ENCODE measurements at regions not wholly inside any gene's neighbourhood (a gene's known extent, or its start where the extent isn't known, plus 50 kb on each side); places are given as distances from the start of the nearest gene placed in this dataset.

GRCh38 chr3:150158943-150159625, 188.4 kb upstream of the PFN2 start:
- no TSS peak for BruUV-seq (replicated peaks)
- Histone ChIP-seq H2AFZ (ENCODE audit: low read depth, low read length) (no peak overlapping the region), H3K4me1 (replicated peaks in 1 of 2; ENCODE audit: control insufficient read depth in 2 of 2, insufficient read depth in 2 of 2, low read length in 2 of 2) (no peaks in the 10 kb centered on the region), H3K27me3 (ENCODE audit: control insufficient read depth in 2 of 2, insufficient read depth in 2 of 2, low read length in 2 of 2) (no peaks in the 10 kb centered on the region), H3K4me3 (no peak overlapping the region), H3K27ac (ENCODE audit: extremely low read depth, low read depth, low read length) (no peak overlapping the region), H3K4me2 (ENCODE audit: insufficient read depth, low read length) (no peak overlapping the region), H3K9me3 (replicated peaks; ENCODE audit: control insufficient read depth, insufficient read depth, low read depth, low read length) (no peaks in the 10 kb centered on the region), H3K9me1 (ENCODE audit: control insufficient read depth, insufficient read depth, low read length) (no peaks in the 10 kb centered on the region), H3K79me2 (ENCODE audit: control insufficient read depth, insufficient read depth, low read length) (no peaks in the 10 kb centered on the region), H3K36me3 (ENCODE audit: control insufficient read depth, insufficient read depth, low read length) (no peaks in the 10 kb centered on the region), H3K9ac (ENCODE audit: insufficient read depth in 1 of 2, low read depth in 2 of 2, low read length in 2 of 2) (no peak overlapping the region), H4K20me1 (replicated peaks; ENCODE audit: control insufficient read depth, insufficient read depth, low read length) (no peaks in the 10 kb centered on the region)
- FAIRE-seq (no peak), ATAC-seq (no peak), DNase-seq (ENCODE audit: extremely low read depth in 1 of 4, low spot score in 3 of 4) (no peak)
- 0% methylated on average over 3 of the region's 3 CpGs for WGBS (ENCODE audit: insufficient coverage, low coverage, missing lambda C conversion rate)
- TF ChIP-seq, protein P1, sequence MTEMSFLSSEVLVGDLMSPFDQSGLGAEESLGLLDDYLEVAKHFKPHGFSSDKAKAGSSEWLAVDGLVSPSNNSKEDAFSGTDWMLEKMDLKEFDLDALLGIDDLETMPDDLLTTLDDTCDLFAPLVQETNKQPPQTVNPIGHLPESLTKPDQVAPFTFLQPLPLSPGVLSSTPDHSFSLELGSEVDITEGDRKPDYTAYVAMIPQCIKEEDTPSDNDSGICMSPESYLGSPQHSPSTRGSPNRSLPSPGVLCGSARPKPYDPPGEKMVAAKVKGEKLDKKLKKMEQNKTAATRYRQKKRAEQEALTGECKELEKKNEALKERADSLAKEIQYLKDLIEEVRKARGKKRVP (CRISPR knock-in tag; IDR thresholded peaks at IDR 0.05): no peak
- no peak for TF ChIP-seq ZNF41 (CRISPR knock-in tag; conservative IDR thresholded peaks at IDR 0.05)
- TF ChIP-seq PTRF (tag; IDR thresholded peaks at IDR 0.05): no peak
- no peak for TF ChIP-seq ZNF436 (CRISPR knock-in tag; IDR thresholded peaks at IDR 0.05)
- no peak for TF ChIP-seq IRF1 (CRISPR knock-in tag; IDR thresholded peaks at IDR 0.05; ENCODE audit: borderline replicate concordance)
- TF ChIP-seq U2AF1 (optimal IDR thresholded peaks at IDR 0.05; ENCODE audit: low read depth, low read length): no peak
- no peak for TF ChIP-seq POLR2AphosphoS2 (IDR thresholded peaks at IDR 0.05; ENCODE audit: low read length)
- CTCF ChIA-PET (ENCODE audit: low intra/inter-chr PET ratio): no interaction called here
- POLR2A ChIA-PET: no interaction called here
- in situ Hi-C loops (cut with MboI): no loop called here
- intact Hi-C loops (cut with micrococcal nuclease): no loop called here
